Fibroblast of lung (primary cell): ENCODE measurements at regions not wholly inside any gene's neighbourhood (a gene's known extent, or its start where the extent isn't known, plus 50 kb on each side); places are given as distances from the start of the nearest gene placed in this dataset.
A peak's percentile ranks its signal among the peaks of the same experiment; 100 is the strongest.

Experiments
- DNase-seq, 2 donors: peaks; one replicate each; pipeline versions ENCODE4 v3.0.0 to v3.0.0-alpha.2; 2010; ENCODE audit warnings: low read depth in 2 of 2
- H2AFZ ChIP-seq: 2 replicates; pipeline ENCODE4 v1.5.1; 2012; ENCODE audit warnings: low read length, control low read depth, inconsistent platforms
- H3K27ac ChIP-seq: 2 replicates; pipeline ENCODE4 v1.5.1; 2011; ENCODE audit warnings: low read length, control low read depth; ENCODE audit not compliant: insufficient read depth
- H3K27me3 ChIP-seq: 2 replicates; pipeline ENCODE4 v1.5.1; 2011; ENCODE audit warnings: mild to moderate bottlenecking, low read length; ENCODE audit not compliant: control insufficient read depth, insufficient read depth
- H3K36me3 ChIP-seq: 2 replicates; pipeline ENCODE4 v1.5.1; 2011; ENCODE audit warnings: low read length; ENCODE audit not compliant: control insufficient read depth, insufficient read depth
- H3K4me1 ChIP-seq: 2 replicates; pipeline ENCODE4 v1.5.1; 2011; ENCODE audit warnings: low read length; ENCODE audit not compliant: control insufficient read depth, insufficient read depth; ENCODE audit errors: extremely low read depth
- H3K4me2 ChIP-seq: 2 replicates; pipeline ENCODE4 v1.5.1; 2011; ENCODE audit warnings: low read length, control low read depth; ENCODE audit not compliant: insufficient read depth; ENCODE audit errors: extremely low read depth
- H3K4me3 ChIP-seq, 4 experiments: fragments of 200-600 bp in 1 of 4; sonication (generic) in 1 of 4; replicated peaks in 1 of 4; 2 replicates each; pipeline ENCODE4 v1.5.1; 2011 to 2016; ENCODE audit warnings: low read length in 4 of 4, low read depth in 3 of 4, mild to moderate bottlenecking in 3 of 4, control low read depth in 2 of 4, inconsistent platforms in 1 of 4, mixed read lengths in 1 of 4; ENCODE audit not compliant: insufficient read depth in 1 of 4; ENCODE audit errors: control extremely low read depth in 1 of 4
- H3K79me2 ChIP-seq: 2 replicates; pipeline ENCODE4 v1.5.1; 2012; ENCODE audit warnings: mild to moderate bottlenecking, low read length, inconsistent platforms; ENCODE audit not compliant: control insufficient read depth, insufficient read depth
- H3K9ac ChIP-seq: 2 replicates; pipeline ENCODE4 v1.5.1; 2011; ENCODE audit warnings: mild to moderate bottlenecking, low read length, control low read depth; ENCODE audit not compliant: insufficient read depth
- H3K9me3 ChIP-seq: 2 replicates; pipeline ENCODE4 v1.5.1; 2012; ENCODE audit warnings: low read depth, low read length; ENCODE audit not compliant: control insufficient read depth, insufficient read depth
- H4K20me1 ChIP-seq: 2 replicates; pipeline ENCODE4 v1.5.1; 2011; ENCODE audit warnings: low read length; ENCODE audit not compliant: control insufficient read depth, insufficient read depth; ENCODE audit errors: extremely low read depth
- CTCF ChIP-seq, 2 donors: IDR thresholded peaks in 1 of 2; conservative IDR thresholded peaks in 1 of 2; 1 replicate in 1 of 2; 2 replicates in 1 of 2; pipeline ENCODE4 v1.5.1; 2011 to 2012; ENCODE audit warnings: low read length in 2 of 2, control low read depth in 1 of 2, inconsistent platforms in 1 of 2, low read depth in 1 of 2, mild to moderate bottlenecking in 1 of 2
- EZH2 ChIP-seq: IDR thresholded peaks from 2 replicates; pipeline ENCODE4 v1.5.1; 2012; ENCODE audit warnings: low read length, control low read depth, mild to moderate bottlenecking; ENCODE audit errors: missing control alignments

DNA sequence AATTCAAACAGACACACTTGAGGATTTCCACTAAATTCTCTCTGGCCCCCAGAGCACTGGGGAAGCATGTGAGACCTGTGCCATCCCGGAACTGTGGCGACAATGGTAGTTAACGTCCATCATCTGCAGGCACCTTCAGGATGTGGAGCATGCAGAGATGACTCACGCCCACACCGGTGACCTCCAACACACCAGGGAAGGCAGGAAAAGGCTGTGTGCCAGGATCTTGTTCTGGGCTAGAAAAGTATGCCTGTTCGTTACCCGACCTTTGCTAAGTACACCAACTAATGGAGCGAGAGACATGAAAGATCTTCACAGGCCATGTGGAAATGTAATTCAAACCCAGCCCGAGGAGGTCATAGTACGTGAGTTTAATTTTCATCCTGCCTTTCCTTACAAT, 208.8 kb downstream of the MELK start:
- peak; percentile 2 to 17 for DNase-seq

More for the DNA sequence above, 208.8 kb downstream of the MELK start:
- Histone ChIP-seq H4K20me1 (no peaks in the 10 kb centered on the region), H3K9me3 (no peaks in the 10 kb centered on the region), H3K36me3 (no peaks in the 10 kb centered on the region), H3K79me2 (no peaks in the 10 kb centered on the region), H3K9ac (no peak overlapping the region), H3K27me3 (peaks cover 12% of the 10 kb centered on the region), H3K27ac (no peak overlapping the region), H2AFZ (no peak overlapping the region), H3K4me1 (no peaks in the 10 kb centered on the region), H3K4me3 (no peak overlapping the region), H3K4me2 (no peak overlapping the region)
- TF ChIP-seq EZH2 = no peak
- no peak for TF ChIP-seq CTCF (conservative IDR thresholded peaks at IDR 0.05 in 1 of 2, IDR thresholded peaks at IDR 0.05 in 1 of 2; ENCODE audit: low read depth in 1 of 2, low read length in 2 of 2)
